GM12874 (cell line): ENCODE measurements at regions not wholly inside any gene's neighbourhood (a gene's known extent, or its start where the extent isn't known, plus 50 kb on each side); places are given as distances from the start of the nearest gene placed in this dataset.

ENCODE experiments used
- TF ChIP-seq, protein P1 (sequence below): IDR thresholded peaks from 2 replicates; pipeline ENCODE4 v1.5.1; 2011; ENCODE audit warnings: low read depth, mild to moderate bottlenecking, control low read depth, low read length, moderate library complexity; ENCODE audit not compliant: insufficient read depth

DNA sequence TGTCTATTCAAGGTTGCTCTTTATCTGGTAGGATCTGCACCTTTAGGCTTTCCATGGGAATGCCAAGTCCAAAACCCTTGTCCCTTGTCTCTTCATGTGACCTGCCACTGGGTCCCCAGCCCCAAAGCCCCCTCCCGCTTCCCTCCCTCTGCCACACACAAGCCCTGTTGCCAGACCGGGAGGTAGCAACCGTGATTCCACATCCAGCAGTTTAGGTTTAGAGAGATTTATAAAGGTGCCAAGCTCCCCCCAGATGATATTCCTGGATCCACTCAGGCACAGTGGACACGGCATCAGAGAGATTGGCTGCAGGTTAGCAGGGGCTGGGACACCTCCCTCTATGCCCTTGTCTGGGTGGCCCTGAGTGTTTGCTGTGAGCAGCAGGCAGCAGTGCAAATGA, 504.7 kb downstream of the CCDC171 start:
- TF ChIP-seq, protein P1, sequence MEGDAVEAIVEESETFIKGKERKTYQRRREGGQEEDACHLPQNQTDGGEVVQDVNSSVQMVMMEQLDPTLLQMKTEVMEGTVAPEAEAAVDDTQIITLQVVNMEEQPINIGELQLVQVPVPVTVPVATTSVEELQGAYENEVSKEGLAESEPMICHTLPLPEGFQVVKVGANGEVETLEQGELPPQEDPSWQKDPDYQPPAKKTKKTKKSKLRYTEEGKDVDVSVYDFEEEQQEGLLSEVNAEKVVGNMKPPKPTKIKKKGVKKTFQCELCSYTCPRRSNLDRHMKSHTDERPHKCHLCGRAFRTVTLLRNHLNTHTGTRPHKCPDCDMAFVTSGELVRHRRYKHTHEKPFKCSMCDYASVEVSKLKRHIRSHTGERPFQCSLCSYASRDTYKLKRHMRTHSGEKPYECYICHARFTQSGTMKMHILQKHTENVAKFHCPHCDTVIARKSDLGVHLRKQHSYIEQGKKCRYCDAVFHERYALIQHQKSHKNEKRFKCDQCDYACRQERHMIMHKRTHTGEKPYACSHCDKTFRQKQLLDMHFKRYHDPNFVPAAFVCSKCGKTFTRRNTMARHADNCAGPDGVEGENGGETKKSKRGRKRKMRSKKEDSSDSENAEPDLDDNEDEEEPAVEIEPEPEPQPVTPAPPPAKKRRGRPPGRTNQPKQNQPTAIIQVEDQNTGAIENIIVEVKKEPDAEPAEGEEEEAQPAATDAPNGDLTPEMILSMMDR: no peak

DNA sequence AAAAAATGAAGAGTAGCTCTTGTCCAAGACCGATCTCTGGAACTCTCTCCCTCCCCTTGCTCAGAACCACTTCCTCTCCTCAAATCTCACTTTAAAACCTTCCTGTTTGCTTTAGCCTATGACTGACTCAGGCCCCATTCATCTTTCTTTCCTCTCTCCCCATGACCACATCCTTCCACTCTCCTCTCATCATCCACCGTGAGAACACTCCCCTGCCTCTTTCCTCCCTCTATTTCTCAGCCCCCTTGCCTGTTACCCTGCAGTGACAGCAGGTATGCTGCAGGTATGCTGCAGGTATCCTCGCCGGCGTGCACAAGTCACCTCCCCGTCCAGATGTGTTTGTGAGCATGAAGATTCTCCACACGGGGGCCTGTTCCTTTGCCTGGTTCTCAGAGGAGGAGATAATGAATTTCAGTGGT, 505.3 kb downstream of the CCDC171 start:
- TF ChIP-seq, protein P1: no peak

DNA sequence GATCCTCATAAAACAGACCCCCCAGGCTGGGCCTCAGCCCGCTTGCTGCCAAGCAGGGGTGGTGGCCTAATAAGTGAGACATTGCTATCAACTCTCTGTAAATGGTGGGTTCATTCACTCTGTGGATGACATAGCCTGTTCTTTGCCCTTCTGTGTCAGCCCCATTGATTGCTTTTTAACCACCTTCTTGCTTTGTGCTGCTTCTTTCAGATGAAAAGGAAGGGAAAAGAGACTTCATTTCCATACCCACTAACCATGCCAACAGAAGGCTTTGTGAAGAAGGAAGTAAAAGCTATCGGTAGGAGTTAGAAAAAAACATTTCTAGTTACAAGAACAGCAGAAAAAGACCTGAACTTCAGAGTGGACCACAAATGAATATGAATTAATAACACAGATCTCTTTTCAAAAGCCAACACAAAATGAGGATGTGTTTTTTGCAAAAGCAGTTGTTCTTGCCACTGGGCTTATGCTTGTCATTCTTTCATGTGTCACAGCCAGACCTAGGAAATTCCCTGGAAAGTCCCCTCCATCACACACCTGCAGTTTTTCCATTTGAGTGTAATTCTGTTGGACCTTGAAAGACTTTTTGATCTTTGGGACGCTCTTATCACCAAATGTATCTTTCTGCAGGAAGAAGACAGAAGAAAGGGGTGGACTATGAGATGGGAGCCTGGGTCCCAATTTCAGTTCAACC, 507.7 kb downstream of the CCDC171 start:
- TF ChIP-seq, protein P1: no peak

GRCh38 chr9:16062542-16063240, 509.8 kb downstream of the CCDC171 start:
- TF ChIP-seq, protein P1: no peak

DNA sequence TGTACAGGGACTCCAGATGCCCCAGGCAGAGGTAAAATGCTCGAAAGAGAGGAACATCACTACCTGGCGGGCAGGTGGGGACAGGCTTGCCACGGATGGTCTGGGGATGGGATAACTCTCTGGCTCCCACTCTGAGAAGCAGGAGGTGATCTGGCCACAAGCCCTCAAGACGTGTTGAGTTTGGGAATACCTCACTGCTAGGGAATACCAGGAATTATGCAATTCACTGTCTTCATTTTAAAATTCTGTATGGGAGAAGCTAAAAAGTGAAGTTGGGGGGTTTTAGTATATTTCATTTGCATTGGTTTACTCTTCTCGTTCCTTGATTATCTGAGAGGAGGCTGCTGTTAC, 510.4 kb downstream of the CCDC171 start:
- TF ChIP-seq, protein P1: no peak

DNA sequence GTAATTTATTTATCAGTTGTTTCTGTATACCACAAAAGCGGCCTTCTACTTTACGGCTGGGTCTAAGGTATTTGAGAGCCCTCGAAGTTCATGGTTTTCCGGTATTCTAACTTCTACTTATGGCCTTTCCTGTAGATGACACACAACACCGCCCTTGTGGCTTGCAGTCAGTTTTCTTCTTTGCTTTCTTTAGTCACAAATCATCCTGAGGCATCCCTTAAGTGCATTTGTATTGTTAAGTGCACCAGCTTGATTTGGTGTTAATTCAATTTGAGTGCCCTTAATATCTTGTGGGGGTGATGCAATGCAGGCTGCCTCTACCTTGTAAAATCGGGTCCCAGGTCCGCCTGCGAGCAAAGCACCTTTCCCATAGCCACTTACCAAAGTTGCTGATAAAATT, 511.9 kb downstream of the CCDC171 start:
- TF ChIP-seq, protein P1: no peak

DNA sequence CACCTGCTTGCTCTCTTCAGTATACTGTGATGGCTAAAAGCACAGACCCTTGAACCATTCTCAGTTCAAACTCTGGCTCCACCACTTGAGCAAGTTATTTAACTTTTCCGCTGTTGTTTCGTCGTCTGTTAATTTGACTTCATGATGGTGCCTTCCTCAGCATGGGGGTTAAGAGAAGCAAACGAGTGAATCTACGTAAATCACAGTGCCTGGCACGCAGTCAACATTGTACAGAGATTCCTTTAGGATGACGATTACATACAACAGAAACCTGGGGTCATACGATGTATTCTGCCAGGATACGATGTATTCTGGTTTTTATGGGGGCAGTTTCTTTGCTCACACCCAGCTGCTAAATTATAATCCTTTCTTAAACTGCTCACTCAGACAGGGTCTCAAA, 515.6 kb downstream of the CCDC171 start:
- TF ChIP-seq, protein P1: no peak
